H1 (cell line): ENCODE measurements at regions not wholly inside any gene's neighbourhood (a gene's known extent, or its start where the extent isn't known, plus 50 kb on each side); places are given as distances from the start of the nearest gene placed in this dataset.

Experiments used
- CTCF ChIA-PET: fragments of 300-600 bp; sonication (Branson Sonifier 250); formaldehyde crosslinking; loops from one replicate; lab custom pipeline; 2021; ENCODE audit not compliant: partially characterized antibody; lab: Charles Lee
- POLR2A ChIA-PET: fragments of 300-600 bp; sonication (Branson Sonifier 250); formaldehyde crosslinking; loops from one replicate; lab custom pipeline; 2021; ENCODE audit warnings: inconsistent platforms; ENCODE audit not compliant: partially characterized antibody; lab: Charles Lee
- DNase-seq, 2 experiments: peaks; one replicate each; pipeline versions ENCODE4 v3.0.0 to v3.0.0-alpha.2; 2010 to 2022; ENCODE audit warnings: low spot score in 2 of 2, low read depth in 1 of 2, mixed read lengths in 1 of 2
- FAIRE-seq: peaks from 2 replicates; lab custom pipeline; 2011; peaks lifted over from hg19 to GRCh38; lab: Jason Lieb, UNC
- H2AFZ ChIP-seq: 2 replicates; pipeline ENCODE4 v1.8.1; 2012; ENCODE audit warnings: low read length, inconsistent platforms
- H2AK5ac ChIP-seq: 2 replicates; pipeline ENCODE4 v1.6.1; 2013; ENCODE audit warnings: low read depth, low read length
- H2BK120ac ChIP-seq: replicated peaks from 2 replicates; pipeline ENCODE3; 2013; ENCODE audit warnings: low read depth, low read length, inconsistent platforms
- H2BK12ac ChIP-seq: 2 replicates; pipeline ENCODE4 v1.6.1; 2013; ENCODE audit warnings: low read depth, low read length
- H2BK15ac ChIP-seq: 2 replicates; pipeline ENCODE4 v1.6.1; 2013; ENCODE audit warnings: low read length
- H2BK20ac ChIP-seq: 2 replicates; pipeline ENCODE4 v1.6.1; 2013; ENCODE audit warnings: low read length
- H2BK5ac ChIP-seq: 2 replicates; pipeline ENCODE4 v1.6.1; 2013; ENCODE audit warnings: low read depth, low read length
- H3K14ac ChIP-seq: 2 replicates; pipeline ENCODE4 v1.6.1; 2013; ENCODE audit warnings: inconsistent platforms; ENCODE audit not compliant: insufficient read length
- H3K18ac ChIP-seq: 2 replicates; pipeline ENCODE4 v1.6.1; 2013; ENCODE audit warnings: low read length; ENCODE audit errors: extremely low read depth
- H3K23ac ChIP-seq: 2 replicates; pipeline ENCODE4 v1.6.1; 2013; ENCODE audit warnings: inconsistent platforms; ENCODE audit not compliant: insufficient read length
- H3K23me2 ChIP-seq: 2 replicates; pipeline ENCODE4 v1.6.1; 2013; ENCODE audit warnings: low read depth, low read length
- H3K27ac ChIP-seq: 2 replicates; pipeline ENCODE4 v1.6.1; 2011; ENCODE audit warnings: low read depth, low read length, inconsistent platforms
- H3K27me3 ChIP-seq, 4 experiments: replicated peaks in 1 of 4; 1 replicate in 1 of 4; 2 replicates in 3 of 4; pipeline versions ENCODE4 v1.6.1 to v1.8.1; 2011 to 2013; ENCODE audit warnings: low read length in 3 of 4, mild to moderate bottlenecking in 3 of 4, inconsistent platforms in 2 of 4, mixed read lengths in 2 of 4, moderate library complexity in 1 of 4; ENCODE audit not compliant: control insufficient read depth in 3 of 4, insufficient read depth in 3 of 4; ENCODE audit errors: extremely low read depth in 1 of 4
- H3K36me3 ChIP-seq, 4 experiments: 2 replicates each; pipeline versions ENCODE4 v1.6.1 to v1.8.1; 2011 to 2013; ENCODE audit warnings: mild to moderate bottlenecking in 4 of 4, low read length in 3 of 4, moderate library complexity in 2 of 4, control low read depth in 1 of 4, inconsistent platforms in 1 of 4; ENCODE audit not compliant: insufficient read depth in 4 of 4, control insufficient read depth in 2 of 4
- H3K4ac ChIP-seq: replicated peaks from 2 replicates; pipeline ENCODE3; 2013; ENCODE audit warnings: low read length, low read depth, mixed read lengths, inconsistent platforms; ENCODE audit not compliant: insufficient read length
- H3K4me1 ChIP-seq, 4 experiments: replicated peaks in 1 of 4; 1 replicate in 1 of 4; 2 replicates in 3 of 4; pipeline versions ENCODE4 v1.6.1 to v1.8.1; 2011 to 2013; ENCODE audit warnings: low read length in 3 of 4, inconsistent platforms in 2 of 4, mixed read lengths in 1 of 4; ENCODE audit not compliant: insufficient read depth in 4 of 4, control insufficient read depth in 3 of 4
- H3K4me2 ChIP-seq, 2 experiments: 2 replicates each; pipeline versions ENCODE4 v1.6.1 to v1.8.1; 2011 to 2013; ENCODE audit warnings: low read depth in 2 of 2, low read length in 2 of 2, control low read depth in 1 of 2, inconsistent platforms in 1 of 2, mild to moderate bottlenecking in 1 of 2; ENCODE audit not compliant: insufficient read depth in 1 of 2
- H3K4me3 ChIP-seq, 4 experiments: fragments of 200-600, 300-600 bp in 1 of 4; sonication (generic), shearing (Covaris generic), sonication (Bioruptor Twin) in 1 of 4; 2 replicates each; pipeline versions ENCODE4 v1.5.1 to v1.8.1; 2011 to 2016; ENCODE audit warnings: low read length in 4 of 4, low read depth in 3 of 4, control low read depth in 2 of 4, inconsistent platforms in 2 of 4, mild to moderate bottlenecking in 2 of 4, mixed read lengths in 1 of 4, moderate library complexity in 1 of 4; ENCODE audit not compliant: insufficient read depth in 2 of 4; ENCODE audit errors: extremely low read depth in 1 of 4
- H3K56ac ChIP-seq: replicated peaks from 2 replicates; pipeline ENCODE3; 2013; ENCODE audit warnings: low read depth, mild to moderate bottlenecking, mixed read lengths, low read length, inconsistent platforms; ENCODE audit not compliant: insufficient read length
- H3K79me1 ChIP-seq: 2 replicates; pipeline ENCODE4 v1.6.1; 2013; ENCODE audit warnings: low read depth, low read length, control low read depth
- H3K79me2 ChIP-seq, 2 experiments: 2 replicates each; pipeline versions ENCODE4 v1.6.1 to v1.8.1; 2012 to 2013; ENCODE audit warnings: low read length in 2 of 2, mild to moderate bottlenecking in 2 of 2, inconsistent platforms in 1 of 2; ENCODE audit not compliant: insufficient read depth in 2 of 2, control insufficient read depth in 1 of 2
- H3K9ac ChIP-seq, 4 experiments: replicated peaks in 1 of 4; 1 replicate in 1 of 4; 2 replicates in 3 of 4; pipeline versions ENCODE4 v1.6.1 to v1.8.1; 2011 to 2013; ENCODE audit warnings: low read depth in 3 of 4, low read length in 3 of 4, control low read depth in 2 of 4, mild to moderate bottlenecking in 2 of 4, moderate library complexity in 2 of 4, inconsistent platforms in 1 of 4; ENCODE audit errors: extremely low read depth in 1 of 4
- H3K9me3 ChIP-seq, 2 experiments: 2 replicates each; pipeline versions ENCODE4 v1.6.1 to v1.8.1; 2012 to 2013; ENCODE audit warnings: mild to moderate bottlenecking in 2 of 2, moderate library complexity in 2 of 2, control low read depth in 1 of 2, inconsistent platforms in 1 of 2, low read depth in 1 of 2, low read length in 1 of 2, mixed read lengths in 1 of 2; ENCODE audit not compliant: insufficient read depth in 2 of 2
- H4K20me1 ChIP-seq, 2 experiments: replicated peaks in 1 of 2; 2 replicates each; pipeline versions ENCODE3 to v1.8.1; 2011 to 2013; ENCODE audit warnings: inconsistent platforms in 2 of 2, low read length in 2 of 2, mild to moderate bottlenecking in 1 of 2; ENCODE audit not compliant: insufficient read depth in 2 of 2, control insufficient read depth in 1 of 2
- H4K5ac ChIP-seq: 2 replicates; pipeline ENCODE4 v1.6.1; 2013; ENCODE audit warnings: low read length, low read depth, mixed read lengths, inconsistent platforms; ENCODE audit not compliant: insufficient read length
- H4K8ac ChIP-seq: 2 replicates; pipeline ENCODE4 v1.8.0; 2013; ENCODE audit warnings: mild to moderate bottlenecking, moderate library complexity, low read length, inconsistent platforms; ENCODE audit not compliant: insufficient read depth; ENCODE audit errors: extremely low read depth
- H4K91ac ChIP-seq: replicated peaks from 2 replicates; pipeline ENCODE3; 2013; ENCODE audit warnings: low read length, mixed read lengths, inconsistent platforms; ENCODE audit not compliant: insufficient read length
- ATF2 ChIP-seq: IDR thresholded peaks from 2 replicates; pipeline ENCODE4 v1.6.1; 2012; ENCODE audit warnings: low read length, inconsistent platforms
- CTBP2 ChIP-seq: IDR thresholded peaks from 2 replicates; pipeline ENCODE4 v1.7.0; 2011; ENCODE audit warnings: borderline replicate concordance, mild to moderate bottlenecking, moderate library complexity, mixed read lengths, low read length; ENCODE audit not compliant: insufficient read depth, insufficient read length
- EGR1 ChIP-seq: IDR thresholded peaks from 2 replicates; pipeline ENCODE4 v1.6.1; 2011; ENCODE audit warnings: low read depth, low read length, borderline replicate concordance
- KDM4A ChIP-seq: IDR thresholded peaks from one replicate; pipeline ENCODE4 v1.7.1; 2012; ENCODE audit warnings: low read depth, mild to moderate bottlenecking, moderate library complexity, low read length, inconsistent platforms; ENCODE audit not compliant: severe bottlenecking
- POLR2A ChIP-seq, 2 experiments: IDR thresholded peaks; 1 replicate in 1 of 2; 2 replicates in 1 of 2; pipeline ENCODE4 v1.6.1; 2011; ENCODE audit warnings: low read depth in 2 of 2, low read length in 2 of 2, mild to moderate bottlenecking in 2 of 2; ENCODE audit errors: control extremely low read depth in 1 of 2
- RXRA ChIP-seq: IDR thresholded peaks from 2 replicates; pipeline ENCODE4 v1.6.1; 2011; ENCODE audit warnings: low read depth, mild to moderate bottlenecking, low read length, moderate library complexity; ENCODE audit not compliant: insufficient read depth
- USF2 ChIP-seq: IDR thresholded peaks from 2 replicates; pipeline ENCODE4 v1.6.1; 2011; ENCODE audit warnings: low read length, improper control_type of control experiment
- WGBS, 2 experiments: shearing (Covaris generic) in 1 of 2; methylation state at CpG; one replicate each; pipeline versions ENCODE4 v1.1.6 to v1.1.7; 2013 to 2015; ENCODE audit warnings: low lambda C conversion rate in 2 of 2, mixed read lengths in 2 of 2, inconsistent platforms in 1 of 2, low coverage in 1 of 2, missing lambda C conversion rate in 1 of 2; ENCODE audit not compliant: insufficient replicate concordance in 2 of 2, insufficient coverage in 1 of 2, insufficient read length in 1 of 2; ENCODE audit errors: extremely low coverage in 1 of 2, missing lambda C conversion rate in 1 of 2; 5-methylcytosine and 5-hydroxymethylcytosine counted together

GRCh38 chr20:7714549-7714948 lies 225.7 kb downstream of the HAO1 start:
- no peak overlapping the region for H3K4ac ChIP-seq
- H2BK12ac ChIP-seq = no peak overlapping the region
- no peaks in the 10 kb centered on the region for H3K79me2 ChIP-seq
- H3K27ac ChIP-seq = no peak overlapping the region
- no peaks in the 10 kb centered on the region for H3K36me3 ChIP-seq
- no peak overlapping the region for H2BK5ac ChIP-seq
- 32% methylated on average over 1 of the region's 1 CpG; no CpG with 5 or more reads in 1 of the 2 experiments for WGBS, 2 experiments
- H3K4me3 ChIP-seq = no peak overlapping the region
- TF ChIP-seq KDM4A (no peak), EGR1 (no peak), POLR2A (IDR thresholded peaks at IDR 0.05; ENCODE audit: control extremely low read depth in 1 of 2, low read depth in 2 of 2, low read length in 2 of 2) (no peak), CTBP2 (no peak), USF2 (no peak), ATF2 (no peak), RXRA (no peak)
- no peaks in the 10 kb centered on the region for H3K79me1 ChIP-seq
- no peaks in the 10 kb centered on the region for H3K9me3 ChIP-seq
- no peak overlapping the region for H4K8ac ChIP-seq
- H3K23ac ChIP-seq = no peak overlapping the region
- no peaks in the 10 kb centered on the region for H4K20me1 ChIP-seq
- H3K4me2 ChIP-seq = no peak overlapping the region
- H3K27me3 ChIP-seq = no peaks in the 10 kb centered on the region
- H2BK120ac ChIP-seq = no peak overlapping the region
- POLR2A ChIA-PET = no interaction called here
- H4K5ac ChIP-seq = no peak overlapping the region
- H2AK5ac ChIP-seq = no peak overlapping the region
- no peak overlapping the region for H3K14ac ChIP-seq
- no peak overlapping the region for H4K91ac ChIP-seq
- no peaks in the 10 kb centered on the region for H3K23me2 ChIP-seq
- H3K56ac ChIP-seq = no peak overlapping the region
- no peak for FAIRE-seq
- no peak overlapping the region for H3K9ac ChIP-seq
- H2AFZ ChIP-seq = no peak overlapping the region
- no peak overlapping the region for H2BK20ac ChIP-seq
- no peaks in the 10 kb centered on the region for H3K4me1 ChIP-seq
- CTCF ChIA-PET = interaction anchor here (0.6 kb wide), 1 partner anchor 89 kb away, joined by 3 read pairs; no protein-coding TSS in a partner anchor
- no peak for DNase-seq
- no peak overlapping the region for H3K18ac ChIP-seq
- no peak overlapping the region for H2BK15ac ChIP-seq
